ENCODE measurements at regions not wholly inside any gene's neighbourhood (a gene's known extent, or its start where the extent isn't known, plus 50 kb on each side); places are given as distances from the start of the nearest gene placed in this dataset.

DNA sequence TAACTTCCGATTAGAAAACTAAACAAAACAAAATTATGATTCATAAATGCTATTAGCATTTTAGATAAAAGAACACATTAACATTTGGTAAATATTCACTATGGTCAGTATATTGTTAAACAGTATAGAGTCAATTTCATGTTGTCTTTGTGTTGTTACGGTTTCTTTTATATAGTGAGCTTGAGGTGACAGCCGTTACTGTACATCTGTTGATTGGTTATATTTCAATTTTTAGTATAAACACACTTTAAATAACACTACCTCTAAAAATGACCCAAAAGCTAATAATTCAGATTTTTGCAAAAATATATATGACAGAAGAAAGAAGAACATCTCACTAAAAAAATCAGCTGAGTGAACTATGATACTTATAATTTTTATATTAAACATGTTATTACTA lies 249.0 kb upstream of the LUZP2 start:
- Histone ChIP-seq H3K4me1 (ENCODE audit: low read length) (no peaks in the 10 kb centered on the region), H3K9me2 (replicated peaks; ENCODE audit: insufficient read depth, low read length) (no peaks in the 10 kb centered on the region), H3K4me3 (ENCODE audit: low read length) (no peak overlapping the region), H3K9ac (ENCODE audit: low read length) (no peak overlapping the region), H3K79me2 (ENCODE audit: low read length) (no peaks in the 10 kb centered on the region), H4K20me1 (ENCODE audit: insufficient read depth, low read length) (no peaks in the 10 kb centered on the region), H2AFZ (ENCODE audit: low read length) (no peak overlapping the region), H3K27ac (ENCODE audit: low read length) (no peak overlapping the region), H3K27me3 (replicated peaks; ENCODE audit: insufficient read depth, low read length) (no peaks in the 10 kb centered on the region), H3F3A (ENCODE audit: insufficient read depth, low read length) (no peaks in the 10 kb centered on the region), H3K9me3 (replicated peaks; ENCODE audit: insufficient read depth, low read length) (no peaks in the 10 kb centered on the region), H3K4me2 (ENCODE audit: low read depth, low read length) (no peak overlapping the region), H3K36me3 (replicated peaks; ENCODE audit: insufficient read depth, low read length) (no peaks in the 10 kb centered on the region)
- no peak for TF ChIP-seq EZH2 (optimal IDR thresholded peaks at IDR 0.05; ENCODE audit: low read depth, low read length)
- TF ChIP-seq, protein P1, sequence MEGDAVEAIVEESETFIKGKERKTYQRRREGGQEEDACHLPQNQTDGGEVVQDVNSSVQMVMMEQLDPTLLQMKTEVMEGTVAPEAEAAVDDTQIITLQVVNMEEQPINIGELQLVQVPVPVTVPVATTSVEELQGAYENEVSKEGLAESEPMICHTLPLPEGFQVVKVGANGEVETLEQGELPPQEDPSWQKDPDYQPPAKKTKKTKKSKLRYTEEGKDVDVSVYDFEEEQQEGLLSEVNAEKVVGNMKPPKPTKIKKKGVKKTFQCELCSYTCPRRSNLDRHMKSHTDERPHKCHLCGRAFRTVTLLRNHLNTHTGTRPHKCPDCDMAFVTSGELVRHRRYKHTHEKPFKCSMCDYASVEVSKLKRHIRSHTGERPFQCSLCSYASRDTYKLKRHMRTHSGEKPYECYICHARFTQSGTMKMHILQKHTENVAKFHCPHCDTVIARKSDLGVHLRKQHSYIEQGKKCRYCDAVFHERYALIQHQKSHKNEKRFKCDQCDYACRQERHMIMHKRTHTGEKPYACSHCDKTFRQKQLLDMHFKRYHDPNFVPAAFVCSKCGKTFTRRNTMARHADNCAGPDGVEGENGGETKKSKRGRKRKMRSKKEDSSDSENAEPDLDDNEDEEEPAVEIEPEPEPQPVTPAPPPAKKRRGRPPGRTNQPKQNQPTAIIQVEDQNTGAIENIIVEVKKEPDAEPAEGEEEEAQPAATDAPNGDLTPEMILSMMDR (IDR thresholded peaks at IDR 0.05; ENCODE audit: low read length): no peak
- no peak for TF ChIP-seq EZH2phosphoT487 (IDR thresholded peaks at IDR 0.05; ENCODE audit: low read length)
- DNase-seq: no peak

DNA sequence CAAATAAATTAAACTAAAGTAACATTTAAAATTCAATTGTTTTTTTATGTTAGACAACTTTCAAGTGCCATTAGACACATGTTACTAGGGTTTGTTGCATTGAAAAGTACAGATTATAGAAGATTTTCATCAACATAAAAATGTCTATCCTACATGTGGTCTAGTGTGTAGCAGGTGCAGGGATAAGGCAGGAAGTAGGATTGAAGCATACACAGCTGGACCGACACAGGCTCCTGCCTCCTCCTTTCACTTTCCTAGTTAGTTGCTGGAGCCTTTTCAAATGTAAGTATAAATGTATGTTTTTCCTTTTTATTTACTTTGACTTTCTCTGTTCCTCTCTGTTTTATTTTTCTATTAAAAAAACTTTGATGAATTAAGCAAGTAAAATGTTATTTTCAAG lies 246.9 kb upstream of the LUZP2 start:
- H3K27me3 ChIP-seq (replicated peaks; ENCODE audit: insufficient read depth, low read length): no peaks in the 10 kb centered on the region
- no peak for DNase-seq
- no peak overlapping the region for H3K4me2 ChIP-seq (ENCODE audit: low read depth, low read length)
- no peaks in the 10 kb centered on the region for H3K79me2 ChIP-seq (ENCODE audit: low read length)
- H3K27ac ChIP-seq (ENCODE audit: low read length): no peak overlapping the region
- no peak overlapping the region for H2AFZ ChIP-seq (ENCODE audit: low read length)
- no peaks in the 10 kb centered on the region for H3K9me3 ChIP-seq (replicated peaks; ENCODE audit: insufficient read depth, low read length)
- TF ChIP-seq EZH2 (optimal IDR thresholded peaks at IDR 0.05; ENCODE audit: low read depth, low read length): no peak
- no peak for TF ChIP-seq EZH2phosphoT487 (IDR thresholded peaks at IDR 0.05; ENCODE audit: low read length)
- TF ChIP-seq, protein P1 (IDR thresholded peaks at IDR 0.05; ENCODE audit: low read length): no peak
- no peaks in the 10 kb centered on the region for H3K4me1 ChIP-seq (ENCODE audit: low read length)
- H3F3A ChIP-seq (ENCODE audit: insufficient read depth, low read length): no peaks in the 10 kb centered on the region
- no peak overlapping the region for H3K9ac ChIP-seq (ENCODE audit: low read length)
- H3K4me3 ChIP-seq (ENCODE audit: low read length): no peak overlapping the region
- H3K9me2 ChIP-seq (replicated peaks; ENCODE audit: insufficient read depth, low read length): no peaks in the 10 kb centered on the region
- H3K36me3 ChIP-seq (replicated peaks; ENCODE audit: insufficient read depth, low read length): no peaks in the 10 kb centered on the region
- H4K20me1 ChIP-seq (ENCODE audit: insufficient read depth, low read length): no peaks in the 10 kb centered on the region

DNA sequence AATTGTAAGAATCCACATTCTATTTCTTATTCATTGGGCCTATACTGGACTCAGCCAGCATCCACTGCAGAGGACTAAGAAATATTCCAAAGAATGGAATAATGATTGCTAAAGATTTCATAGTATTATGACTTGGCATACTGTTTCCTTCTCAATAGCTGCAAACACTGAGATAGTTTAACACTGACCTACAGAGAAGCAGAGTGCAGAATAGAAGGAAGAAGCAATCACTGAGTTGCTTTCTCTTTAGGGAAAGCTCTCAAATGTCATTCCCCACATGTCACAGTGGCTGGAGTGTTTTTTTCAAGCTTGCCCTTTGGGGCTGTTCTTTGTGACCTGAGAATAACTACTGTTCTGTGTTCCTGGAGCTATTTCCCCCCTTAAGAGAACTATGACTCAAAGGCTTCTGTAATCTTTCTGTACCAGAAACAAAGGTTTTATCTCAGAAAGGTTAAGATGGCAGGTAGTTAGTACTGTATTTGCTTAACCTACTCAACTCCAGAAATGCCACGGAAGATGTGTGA lies 243.6 kb upstream of the LUZP2 start:
- Histone ChIP-seq H3K9ac (ENCODE audit: low read length) (no peak overlapping the region), H3K4me1 (ENCODE audit: low read length) (no peaks in the 10 kb centered on the region), H3K4me3 (ENCODE audit: low read length) (no peak overlapping the region), H3K27me3 (replicated peaks; ENCODE audit: insufficient read depth, low read length) (no peaks in the 10 kb centered on the region), H3K9me2 (replicated peaks; ENCODE audit: insufficient read depth, low read length) (no peaks in the 10 kb centered on the region), H4K20me1 (ENCODE audit: insufficient read depth, low read length) (no peaks in the 10 kb centered on the region), H3K4me2 (ENCODE audit: low read depth, low read length) (no peak overlapping the region), H3K9me3 (replicated peaks; ENCODE audit: insufficient read depth, low read length) (no peaks in the 10 kb centered on the region), H3K79me2 (ENCODE audit: low read length) (no peaks in the 10 kb centered on the region), H3K27ac (ENCODE audit: low read length) (no peak overlapping the region), H3F3A (ENCODE audit: insufficient read depth, low read length) (no peaks in the 10 kb centered on the region), H3K36me3 (replicated peaks; ENCODE audit: insufficient read depth, low read length) (no peaks in the 10 kb centered on the region), H2AFZ (ENCODE audit: low read length) (no peak overlapping the region)
- no peak for DNase-seq
- TF ChIP-seq EZH2 (optimal IDR thresholded peaks at IDR 0.05; ENCODE audit: low read depth, low read length) (no peak), EZH2phosphoT487 (IDR thresholded peaks at IDR 0.05; ENCODE audit: low read length) (no peak)
- TF ChIP-seq, protein P1 (IDR thresholded peaks at IDR 0.05; ENCODE audit: low read length): no peak

Measured in MM.1S (cell line).